COLO668 (cell line): ENCODE measurements at regions not wholly inside any gene's neighbourhood (a gene's known extent, or its start where the extent isn't known, plus 50 kb on each side); places are given as distances from the start of the nearest gene placed in this dataset.
"Not testable (repeated sequence)": the region's sequence is repeated elsewhere in the genome, so short reads cannot be mapped to it uniquely, and the experiment has no call there.

Experiments
- DNase-seq: peaks from one replicate; lab custom pipeline; 2025; ENCODE audit not compliant: unreplicated experiment; lab: John Stamatoyannopoulos, UW

DNA sequence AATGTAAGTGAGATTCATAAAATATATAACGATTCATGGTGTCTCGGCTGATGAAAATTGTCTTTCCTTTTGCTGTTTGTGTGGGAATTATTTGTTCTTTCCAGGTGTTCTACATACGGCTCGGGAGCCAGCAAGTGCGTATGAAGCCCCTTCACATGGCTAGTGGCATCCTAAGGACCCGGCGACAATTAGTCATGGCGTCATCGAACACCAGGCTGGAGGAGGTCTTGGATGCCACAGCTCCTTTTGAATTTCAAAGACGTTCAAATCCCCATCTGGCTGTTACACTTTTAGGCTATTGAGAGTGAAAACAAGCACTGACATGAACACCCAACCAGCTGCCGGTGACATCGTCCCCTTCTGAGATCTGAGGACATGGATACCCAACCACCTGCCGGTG lies 397.7 kb upstream of the TNRC6C start:
- no peak for DNase-seq

DNA sequence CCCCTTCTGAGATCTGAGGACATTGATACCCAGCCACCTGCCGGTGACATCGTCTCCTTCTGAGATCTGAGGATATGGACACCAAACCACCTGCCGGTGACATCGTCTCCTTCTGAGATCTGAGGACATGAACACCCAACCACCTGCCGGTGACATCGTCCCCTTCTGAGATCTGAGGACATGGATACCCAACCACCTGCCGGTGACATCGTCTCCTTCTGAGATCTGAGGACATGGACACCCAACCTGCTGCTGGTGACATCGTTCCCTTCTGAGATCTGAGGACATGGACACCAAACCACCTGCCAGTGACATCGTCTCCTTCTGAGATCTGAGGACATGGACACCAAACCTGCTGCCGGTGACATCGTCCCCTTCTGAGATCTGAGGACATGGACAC lies 396.1 kb upstream of the TNRC6C start:
- DNase-seq, result not testable (repeated sequence)

DNA sequence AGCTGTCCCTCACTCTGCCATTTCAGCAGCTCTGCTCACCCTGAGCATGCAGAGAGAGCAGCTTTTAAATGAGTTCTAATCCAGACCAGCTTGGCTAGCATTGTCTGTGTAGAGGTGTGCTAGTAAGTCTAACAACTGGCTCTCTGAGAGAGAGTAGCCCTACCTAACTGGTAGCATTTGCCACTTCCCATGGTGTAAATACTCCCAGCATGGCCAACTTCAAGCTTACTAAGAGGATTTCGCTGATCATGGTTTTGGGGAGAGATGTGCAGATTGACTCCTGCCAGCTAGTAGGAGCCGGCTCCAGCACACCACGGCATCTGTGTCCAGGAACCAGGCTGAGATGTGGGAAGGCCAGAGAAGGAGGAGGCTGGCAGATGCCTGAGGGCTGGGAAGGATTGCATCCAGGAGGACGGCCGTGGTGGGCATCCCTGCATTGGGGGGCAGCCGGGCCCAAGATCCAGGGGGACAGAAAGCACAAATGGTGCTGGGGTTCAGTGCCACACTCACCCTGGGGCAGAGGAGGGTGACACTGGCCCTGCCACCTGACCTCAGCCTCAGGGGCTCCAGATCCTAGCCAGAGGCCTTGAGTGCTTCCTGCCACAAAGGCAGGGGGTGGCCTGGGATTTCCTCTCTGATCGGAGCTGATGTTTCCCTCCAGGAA lies 394.9 kb upstream of the TNRC6C start:
- DNase-seq, result no peak

DNA sequence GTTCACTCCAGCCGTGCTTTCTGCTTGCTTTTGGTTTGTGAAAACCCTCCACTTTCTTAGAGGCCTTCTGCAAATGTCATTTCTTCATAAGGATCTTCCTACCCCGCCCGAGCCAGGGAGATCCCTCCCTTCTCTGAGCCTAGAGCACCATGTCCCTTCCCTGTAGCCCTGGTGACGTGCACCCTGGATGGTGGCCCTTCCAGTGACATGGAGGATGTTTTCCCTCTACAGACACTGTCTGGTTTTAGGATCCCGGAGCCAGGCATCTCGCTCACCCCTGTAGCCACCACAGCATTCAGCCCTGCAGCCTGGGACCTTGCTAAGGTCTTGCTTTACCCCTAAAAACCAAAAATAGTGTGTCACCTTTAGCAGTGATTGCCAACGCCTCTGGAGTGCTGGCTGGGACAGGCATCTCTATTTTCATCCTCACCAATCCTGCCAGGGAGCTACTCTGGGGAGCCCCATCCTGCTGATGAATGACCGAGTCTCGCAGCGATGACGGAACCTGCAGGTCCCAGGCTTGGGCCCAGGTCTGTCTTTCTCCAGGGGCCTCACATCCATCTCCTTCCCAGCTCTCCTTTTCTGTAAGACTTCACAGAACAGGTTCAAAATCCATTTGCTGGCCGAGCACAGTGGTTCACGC lies 394.1 kb upstream of the TNRC6C start:
- DNase-seq, result no peak

DNA sequence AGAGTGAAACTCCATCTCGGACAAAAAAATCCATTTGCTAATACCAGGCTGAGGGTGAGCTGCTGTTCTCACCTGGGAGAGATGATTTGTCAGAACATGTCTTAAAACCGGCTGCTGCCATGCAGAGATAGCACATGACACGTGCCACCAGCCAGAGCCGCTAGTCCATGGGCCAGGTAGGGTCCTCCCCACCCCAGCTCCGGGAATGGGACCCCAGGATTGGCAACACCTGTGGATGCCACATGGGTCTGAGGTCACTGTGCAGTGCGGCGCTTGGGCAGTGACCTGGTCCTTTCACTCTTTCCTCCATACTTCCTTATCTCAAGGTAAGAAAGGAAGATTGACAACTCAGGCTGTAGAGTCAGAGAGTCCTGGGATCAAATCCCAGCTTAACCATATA lies 393.3 kb upstream of the TNRC6C start:
- no peak for DNase-seq

DNA sequence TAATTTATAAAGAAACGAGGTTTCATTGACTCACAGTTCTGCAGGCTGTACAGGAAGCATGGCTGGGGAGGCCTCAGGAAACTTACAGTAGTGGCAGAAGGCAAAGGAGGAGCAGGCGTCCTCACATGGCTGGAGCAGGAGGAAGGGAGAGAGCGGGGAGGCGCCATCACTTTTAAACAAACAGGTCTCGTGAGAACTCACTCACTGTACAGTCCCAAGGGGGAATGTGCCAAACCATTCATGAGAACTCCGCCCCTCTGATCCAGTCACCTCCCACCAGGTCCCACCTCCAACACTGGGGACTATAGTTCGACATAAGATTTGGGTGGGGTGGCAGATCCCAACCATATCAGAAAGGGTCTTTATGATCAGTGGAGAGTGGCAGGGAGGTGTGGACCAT lies 392.4 kb upstream of the TNRC6C start:
- no peak for DNase-seq

DNA sequence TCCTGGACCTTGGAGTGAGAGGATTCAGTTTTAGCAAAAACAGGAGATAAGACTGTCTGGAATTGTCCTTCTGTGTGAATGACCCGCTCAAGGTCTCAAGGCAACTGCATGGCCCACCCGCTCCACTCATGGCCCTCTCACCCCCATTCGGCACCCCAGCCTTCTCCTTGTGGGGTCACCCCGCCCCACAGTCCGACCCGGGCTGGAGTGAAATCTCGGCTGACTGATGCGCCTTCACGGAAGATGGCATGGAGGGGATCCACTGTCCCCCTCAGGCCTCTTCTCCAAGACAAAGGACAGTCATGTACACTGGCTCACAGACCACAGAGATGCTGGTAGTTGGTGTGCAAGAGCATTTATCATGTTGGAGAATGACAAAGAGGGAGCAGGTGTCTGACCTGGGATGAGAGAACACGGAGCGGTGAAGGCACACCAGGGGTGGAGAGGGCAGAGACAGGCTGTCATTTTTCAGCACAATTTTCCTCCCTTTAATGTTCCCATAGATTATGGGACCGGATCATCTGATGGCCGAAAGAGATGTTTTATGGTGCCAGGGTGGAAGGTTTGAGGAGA lies 391.9 kb upstream of the TNRC6C start:
- DNase-seq, result no peak

DNA sequence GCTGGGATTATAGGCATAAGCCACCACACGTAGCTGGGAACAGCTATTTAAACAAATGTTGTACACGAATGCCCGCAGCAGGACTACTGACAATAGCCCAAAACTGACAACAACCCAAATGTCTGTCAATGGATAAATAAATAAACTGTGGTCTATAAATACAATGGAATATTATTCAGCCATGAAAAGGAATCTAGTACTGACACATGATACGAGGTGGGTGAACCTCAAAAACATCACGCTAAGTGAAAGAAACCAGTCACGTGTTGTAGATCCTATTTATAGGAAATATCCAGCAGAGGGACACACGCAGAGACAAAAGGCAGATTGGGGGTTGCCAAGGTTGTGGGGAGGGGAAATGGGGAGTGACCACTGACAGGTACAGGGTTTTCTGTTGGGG lies 390.0 kb upstream of the TNRC6C start:
- no peak for DNase-seq

DNA sequence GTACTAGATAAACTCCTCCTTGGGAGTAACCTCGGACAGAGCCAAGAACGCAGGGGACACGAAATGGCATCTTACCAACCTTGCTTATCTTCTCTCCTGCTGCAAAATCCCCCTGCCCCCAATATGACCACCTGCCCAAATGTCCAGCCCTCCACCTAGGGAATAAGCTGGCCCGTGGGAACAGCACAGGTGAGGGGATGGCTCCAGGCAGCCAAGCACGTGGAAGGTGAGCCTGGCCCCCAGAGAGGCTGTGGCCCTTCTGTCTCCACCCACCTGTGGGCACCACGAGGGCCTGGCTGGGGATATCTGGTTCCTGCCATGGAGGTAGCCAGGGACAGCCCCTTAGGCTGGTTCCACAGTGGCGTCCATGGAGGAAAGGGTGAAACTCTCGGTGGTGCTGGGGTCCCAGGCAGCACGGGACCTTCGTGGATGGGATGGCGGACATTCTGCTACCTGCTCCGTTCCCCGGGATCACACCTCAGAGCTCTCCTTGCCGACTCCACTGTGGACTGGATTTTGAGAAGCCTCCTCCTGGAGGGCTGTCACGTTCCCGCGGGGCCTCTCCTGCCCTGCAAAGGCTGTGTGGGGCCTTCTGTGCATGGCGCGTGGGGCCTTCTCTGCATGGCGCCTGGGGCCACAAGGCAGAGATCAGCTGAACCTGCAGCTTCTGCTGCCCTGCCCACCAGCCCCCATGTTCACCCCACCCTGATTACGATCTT lies 388.5 kb upstream of the TNRC6C start:
- DNase-seq, result no peak

DNA sequence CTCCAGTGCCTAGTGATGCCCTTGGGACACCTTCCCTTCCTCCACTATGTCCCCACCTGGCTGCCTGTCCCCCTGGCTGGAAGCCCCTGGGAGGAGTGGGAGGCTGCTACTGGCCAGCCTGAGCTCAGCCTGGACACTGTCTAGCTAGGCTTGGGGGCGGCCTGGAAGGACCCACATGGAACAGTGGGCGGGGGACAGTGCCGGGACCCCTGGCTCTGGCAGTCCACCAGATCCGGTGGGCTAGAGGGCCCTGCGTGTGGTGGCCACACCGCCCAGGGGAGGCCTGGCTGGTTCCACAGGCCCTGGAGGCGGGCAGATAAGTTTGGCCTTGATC lies 388.0 kb upstream of the TNRC6C start:
- DNase-seq, result no peak

DNA sequence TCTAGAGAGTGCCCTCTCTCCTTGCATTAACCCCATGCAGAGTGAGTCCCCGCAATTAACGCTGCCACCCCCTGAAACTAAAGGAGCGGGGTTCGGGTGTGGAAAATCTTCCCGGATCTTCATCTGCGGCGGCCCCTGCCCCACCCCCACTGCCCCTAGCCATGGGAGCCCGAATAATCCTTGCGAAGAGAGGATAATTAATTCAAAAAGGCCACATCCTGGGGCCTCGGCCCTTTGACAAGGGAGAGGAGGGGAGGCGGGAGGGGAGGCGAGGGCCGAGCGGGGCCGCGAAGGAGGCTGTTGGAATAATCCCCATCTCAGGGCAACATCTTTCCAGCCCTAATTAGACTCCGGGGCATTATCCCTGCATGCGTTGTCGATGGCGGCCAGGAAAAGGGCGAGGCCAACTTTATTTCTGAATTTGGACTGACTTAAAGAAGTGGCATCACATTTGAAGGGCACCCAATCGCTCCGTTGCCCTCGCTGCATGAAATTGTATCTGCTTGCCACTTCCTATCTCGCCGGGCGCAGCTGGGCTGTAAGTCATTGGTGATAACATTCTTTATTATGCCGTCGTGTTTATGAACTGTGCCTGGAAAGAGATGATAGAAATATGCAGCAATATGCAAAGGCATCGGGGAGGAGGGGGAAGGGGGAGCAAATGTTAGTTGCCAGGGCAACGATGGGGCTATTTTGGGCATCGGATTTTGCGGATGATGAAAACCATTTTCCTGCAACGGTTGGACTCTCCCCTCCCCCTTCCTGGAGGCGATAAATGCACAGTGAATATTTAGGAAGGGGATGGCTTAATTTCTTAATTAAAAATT lies 387.1 kb upstream of the TNRC6C start:
- DNase-seq, result peak; percentile 6

DNA sequence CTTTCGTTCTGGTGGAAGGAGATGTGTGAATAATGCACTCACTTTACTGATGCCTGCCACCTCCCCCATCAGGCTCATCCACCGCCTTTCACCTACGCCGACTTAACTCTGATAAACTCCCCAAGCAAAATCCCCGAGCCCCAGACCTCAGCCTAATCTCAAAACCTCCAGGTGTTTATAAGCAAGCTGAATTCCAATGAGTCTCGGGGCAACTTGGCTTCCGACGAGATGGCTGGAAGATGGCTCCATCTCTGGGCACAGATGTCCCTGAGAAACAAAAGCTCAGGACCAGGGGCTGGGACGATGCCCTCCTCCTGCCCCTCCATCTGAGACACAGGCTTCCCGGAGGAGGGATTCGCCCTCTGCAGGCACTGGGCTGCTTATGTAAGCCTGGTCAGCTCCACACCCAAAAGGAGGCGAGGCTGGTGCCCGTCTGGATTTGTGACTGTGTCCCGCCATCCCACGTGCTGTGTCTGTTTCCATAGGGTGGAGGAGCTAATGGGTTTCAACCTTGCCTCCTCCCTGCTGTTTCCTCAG lies 386.4 kb upstream of the TNRC6C start:
- DNase-seq, result no peak

DNA sequence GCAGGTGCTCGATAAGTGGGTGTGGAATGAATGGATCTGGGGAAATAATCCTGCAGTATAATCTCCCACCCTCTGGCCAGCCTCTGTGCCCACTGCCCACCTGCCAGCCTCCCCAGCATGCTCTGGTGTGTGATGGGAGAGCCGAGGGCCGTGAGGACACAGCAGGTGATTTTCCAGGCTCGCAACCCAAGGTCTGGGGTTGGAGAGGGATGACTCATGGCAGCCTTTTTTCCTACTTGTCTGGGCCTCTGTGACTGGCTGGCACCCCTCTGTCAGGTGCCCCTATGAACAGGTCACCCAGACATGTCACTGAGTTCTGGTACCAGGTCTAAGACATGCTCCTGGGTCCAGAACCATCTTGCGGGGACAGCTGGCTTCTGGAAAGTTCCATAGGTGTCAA lies 385.7 kb upstream of the TNRC6C start:
- peak; percentile 13 for DNase-seq

DNA sequence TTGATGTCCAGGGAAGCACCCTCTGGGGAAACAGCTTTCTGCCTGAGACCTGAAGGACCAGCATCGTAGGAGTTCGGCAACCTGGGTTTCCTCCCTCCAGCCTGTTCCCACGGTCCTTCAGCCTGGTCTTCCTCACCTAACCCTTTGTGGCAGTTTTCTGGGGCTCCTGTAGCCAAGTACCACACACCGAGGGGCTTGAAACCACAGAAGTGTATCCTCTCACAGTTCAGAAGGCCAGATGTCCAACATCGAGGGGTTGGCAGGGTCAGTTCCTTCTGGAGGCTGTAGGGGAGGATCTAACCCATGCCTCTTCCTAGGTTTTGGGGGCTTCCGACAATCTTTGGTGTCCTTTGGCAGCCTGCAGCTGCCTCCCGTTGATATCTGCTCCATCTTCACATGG lies 381.0 kb upstream of the TNRC6C start:
- no peak for DNase-seq

DNA sequence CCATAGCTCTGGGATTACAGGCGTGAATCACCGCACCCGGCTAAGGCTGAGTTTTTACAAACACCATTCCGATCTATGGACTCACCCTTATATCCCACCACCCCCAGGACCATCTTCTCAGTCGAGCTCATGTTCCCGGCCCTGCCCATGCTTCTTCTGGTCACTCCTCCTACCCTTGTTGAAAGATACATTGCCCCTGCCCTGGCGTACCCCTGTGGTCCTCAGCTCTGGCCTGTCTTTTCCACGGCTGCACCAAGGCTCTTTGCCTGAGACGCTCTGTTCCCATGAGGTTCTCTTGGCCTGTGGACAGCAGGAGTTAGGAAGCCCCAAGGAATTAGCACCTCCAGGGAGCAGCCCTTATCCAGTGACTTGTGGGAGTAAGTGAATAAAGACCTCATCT lies 379.4 kb upstream of the TNRC6C start:
- no peak for DNase-seq

DNA sequence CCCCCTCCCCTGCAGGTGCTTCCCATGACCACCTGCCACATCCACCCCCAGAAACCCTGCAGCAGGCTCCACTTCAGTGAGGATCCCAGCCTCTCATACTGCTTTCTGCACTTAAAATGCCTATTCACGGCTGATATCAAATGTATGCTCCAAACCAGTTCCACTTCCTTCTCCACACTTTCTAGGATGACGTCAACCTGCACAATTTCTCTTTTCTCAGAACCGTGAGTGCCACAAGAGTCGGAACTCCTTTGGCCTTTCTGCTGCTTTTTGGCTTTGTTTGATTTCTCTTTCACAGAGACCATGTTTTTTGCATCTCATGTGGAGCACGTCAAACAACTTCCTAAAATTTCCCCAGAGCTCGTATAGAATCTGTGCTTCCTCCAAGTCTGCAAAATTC lies 378.8 kb upstream of the TNRC6C start:
- no peak for DNase-seq

DNA sequence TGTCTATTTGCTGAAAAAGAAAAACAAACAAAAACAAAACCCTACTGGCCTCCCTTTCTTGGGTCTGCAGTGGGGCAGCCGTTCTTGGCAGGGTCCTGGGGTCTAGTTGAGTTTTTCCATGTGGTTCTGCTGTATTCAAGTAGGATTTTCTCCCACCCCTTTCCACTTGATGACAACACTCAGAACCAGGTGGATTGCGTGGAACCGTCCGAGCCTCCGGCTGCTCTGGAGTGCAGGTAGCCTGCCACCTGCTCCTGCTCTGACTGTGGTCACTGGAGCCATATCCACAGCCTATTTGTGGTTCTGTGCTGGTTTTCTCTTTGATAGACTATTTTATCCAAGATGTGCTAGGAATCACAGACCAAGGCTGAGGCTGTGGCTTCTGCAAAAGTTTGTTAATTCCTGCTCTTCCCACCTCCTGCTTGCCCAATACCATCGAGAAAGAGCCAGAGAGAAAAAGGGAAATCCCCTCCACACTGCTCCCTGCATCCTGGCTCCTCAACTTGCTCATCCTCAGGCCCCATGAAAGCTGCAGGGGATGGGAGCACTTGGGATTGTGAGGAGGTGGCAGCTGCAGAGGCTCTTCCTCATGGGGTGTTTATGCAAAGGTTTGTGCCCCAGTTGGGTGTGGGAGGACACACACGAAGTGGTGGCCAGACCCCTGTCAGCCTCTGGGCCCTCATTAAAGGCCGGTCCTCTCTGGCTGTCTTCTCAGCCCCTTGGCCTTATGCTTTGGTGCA lies 377.8 kb upstream of the TNRC6C start:
- DNase-seq, result peak; percentile 1

DNA sequence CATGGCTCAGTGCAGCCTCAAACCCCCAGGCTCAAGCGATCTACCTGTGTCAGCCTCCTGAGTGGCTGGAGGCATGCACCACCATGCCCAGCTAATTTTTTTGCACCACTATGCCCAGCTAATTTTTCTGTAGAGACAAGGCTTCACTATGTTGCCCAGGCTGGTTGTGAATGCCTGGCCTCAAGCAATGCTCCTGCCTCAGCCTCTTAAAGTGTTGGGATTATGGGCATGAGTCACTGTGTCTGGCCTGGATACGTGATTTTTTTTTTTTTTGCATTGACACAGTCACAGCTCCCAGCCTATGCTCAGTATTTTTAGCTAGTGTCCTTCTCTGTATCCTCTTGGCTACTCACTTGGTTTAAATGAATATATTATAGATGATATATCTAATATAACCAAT lies 377.0 kb upstream of the TNRC6C start:
- no peak for DNase-seq

DNA sequence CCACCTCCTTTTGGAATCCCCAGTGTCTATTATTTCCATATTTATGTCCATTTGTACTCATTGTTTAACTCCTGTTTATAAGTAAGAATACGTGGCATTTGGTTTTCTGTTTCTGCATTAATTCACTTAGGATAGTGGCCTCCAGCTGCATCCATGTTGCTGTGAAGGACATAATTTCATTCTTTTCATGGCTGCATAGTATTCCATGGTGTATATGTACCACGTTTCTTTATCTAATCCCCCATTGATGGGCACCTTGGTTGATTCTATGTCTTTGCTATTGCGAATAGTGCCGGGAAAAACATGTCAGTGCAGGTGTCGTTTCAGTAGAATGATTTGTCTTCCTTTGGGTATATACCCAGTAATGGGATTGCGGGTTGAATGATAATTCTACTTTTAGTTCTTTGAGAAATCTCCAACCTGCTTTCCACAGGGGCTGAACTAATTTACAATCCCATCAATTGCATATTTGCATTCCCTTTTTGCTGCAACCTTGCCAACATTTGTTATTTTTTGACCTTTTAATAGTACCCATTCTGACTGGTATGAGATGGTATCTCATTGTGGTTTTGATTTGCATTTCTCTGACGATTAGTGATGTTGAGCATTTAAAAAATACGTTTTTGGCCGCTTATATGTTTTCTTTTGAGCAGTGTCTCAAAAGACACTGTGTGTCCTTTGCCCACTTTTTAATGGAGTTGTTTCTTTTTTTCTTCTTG lies 373.2 kb upstream of the TNRC6C start:
- no peak for DNase-seq
